Gastrocnemius medialis (tissue), 4 donors: ENCODE measurements at regions not wholly inside any gene's neighbourhood (a gene's known extent, or its start where the extent isn't known, plus 50 kb on each side); places are given as distances from the start of the nearest gene placed in this dataset.

ENCODE experiments used
- CTCF ChIP-seq, 5 experiments: fragments of 450-650 bp in 3 of 5; fragments of 200-600 bp in 2 of 5; sonication (generic) in 2 of 5; IDR thresholded peaks in 4 of 5; conservative IDR thresholded peaks in 1 of 5; 1 replicate in 4 of 5; 2 replicates in 1 of 5; pipeline ENCODE4 v1.5.1; 2016 to 2019; ENCODE audit warnings: antibody characterized with exemption in 5 of 5, mild to moderate bottlenecking in 3 of 5, moderate library complexity in 3 of 5
- POLR2A ChIP-seq, 2 donors: fragments of 450-650 bp; IDR thresholded peaks; one replicate each; pipeline ENCODE4 v1.6.1; 2017; ENCODE audit warnings: antibody characterized with exemption in 2 of 2, mild to moderate bottlenecking in 2 of 2, moderate library complexity in 2 of 2

- TF ChIP-seq POLR2A (IDR thresholded peaks at IDR 0.05), result no peak
- TF ChIP-seq CTCF (IDR thresholded peaks at IDR 0.05 in 4 of 5, conservative IDR thresholded peaks at IDR 0.05 in 1 of 5), result no peak
Observed at GRCh38 chr16:54744998-54745397, 185.7 kb upstream of the IRX5 start.
